Naive thymus-derived CD8-positive, alpha-beta T cell (primary cell): ENCODE measurements at regions not wholly inside any gene's neighbourhood (a gene's known extent, or its start where the extent isn't known, plus 50 kb on each side); places are given as distances from the start of the nearest gene placed in this dataset.

ENCODE experiments used
- ATAC-seq, 2 donors: fragments of 150-1000 bp; cut with Tn5 transposase in 1 of 2; sonication (Bioruptor Pico), chemical (Tn5 transposase) in 1 of 2; 1 replicate in 1 of 2; 2 replicates in 1 of 2; pipeline ENCODE4 v1.10.0; 2021; ENCODE audit warnings: mild to moderate bottlenecking in 2 of 2, moderate library complexity in 2 of 2
- POLR2A ChIA-PET: fragments of 350-600 bp; sonication (Branson Sonifier 250); formaldehyde crosslinking; loops from one replicate; lab custom pipeline; 2021; ENCODE audit warnings: antibody characterized with exemption; lab: Charles Lee
- DNase-seq, 10 donors: peaks; one replicate each; pipeline versions ENCODE4 v3.0.0 to v3.0.0-alpha.2; 2020 to 2022
- H3K27ac Mint-ChIP-seq, 10 donors: one replicate each; pipeline ENCODE4 v1.8.0; 2020 to 2022; ENCODE audit warnings: mild to moderate bottlenecking in 10 of 10, mixed read lengths in 10 of 10, moderate library complexity in 4 of 10, inconsistent platforms in 1 of 10
- H3K27me3 Mint-ChIP-seq, 5 donors: one replicate each; pipeline ENCODE4 v1.8.0; 2021 to 2022; ENCODE audit warnings: mixed read lengths in 5 of 5
- H3K36me3 Mint-ChIP-seq, 3 donors: one replicate each; pipeline ENCODE4 v1.8.0; 2020 to 2022; ENCODE audit warnings: mixed read lengths in 3 of 3, mild to moderate bottlenecking in 2 of 3, inconsistent platforms in 1 of 3
- H3K4me1 Mint-ChIP-seq, 4 donors: one replicate each; pipeline ENCODE4 v1.8.0; 2021 to 2022; ENCODE audit warnings: mixed read lengths in 4 of 4
- H3K4me3 Mint-ChIP-seq, 10 donors: one replicate each; pipeline ENCODE4 v1.8.0; 2020 to 2022; ENCODE audit warnings: mild to moderate bottlenecking in 10 of 10, mixed read lengths in 10 of 10, moderate library complexity in 6 of 10, inconsistent platforms in 1 of 10
- H3K9me3 Mint-ChIP-seq, 9 donors: one replicate each; pipeline ENCODE4 v1.8.0; 2020 to 2022; ENCODE audit warnings: mixed read lengths in 9 of 9, mild to moderate bottlenecking in 3 of 9, inconsistent platforms in 1 of 9, moderate library complexity in 1 of 9

DNA sequence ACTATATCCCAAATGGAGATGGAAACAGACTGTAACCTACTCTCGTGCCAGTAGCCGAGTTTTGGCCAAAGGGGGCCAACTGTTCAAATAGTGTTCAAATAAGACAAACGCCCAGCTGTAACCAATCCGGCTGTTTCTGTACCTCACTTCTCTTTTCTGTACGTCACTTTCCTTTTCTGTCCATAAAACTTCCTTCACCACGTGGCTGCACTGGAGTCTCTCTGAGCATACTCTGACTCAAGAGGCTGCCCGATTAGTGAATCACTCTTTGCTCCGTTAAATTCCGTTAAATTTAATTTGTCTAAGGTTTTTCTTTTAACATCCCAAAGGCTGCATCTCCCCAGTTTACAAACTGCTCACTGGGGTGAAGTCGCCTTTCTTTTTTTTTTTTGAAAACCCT is 219.2 kb upstream of the P2RY1 start:
- ATAC-seq (no peak), DNase-seq (no peak)
- H3K4me3 Mint-ChIP-seq, result no peak overlapping the region
- H3K27me3 Mint-ChIP-seq, result peaks cover 0 to 6% (median 0%) of the 10 kb centered on the region in 5 donors
- POLR2A ChIA-PET, result no interaction called here
- H3K9me3 Mint-ChIP-seq, result peaks cover 0 to 4% (median 0%) of the 10 kb centered on the region in 9 donors
- no peaks in the 10 kb centered on the region for H3K36me3 Mint-ChIP-seq
- no peak overlapping the region for H3K27ac Mint-ChIP-seq
- H3K4me1 Mint-ChIP-seq, result no peaks in the 10 kb centered on the region

DNA sequence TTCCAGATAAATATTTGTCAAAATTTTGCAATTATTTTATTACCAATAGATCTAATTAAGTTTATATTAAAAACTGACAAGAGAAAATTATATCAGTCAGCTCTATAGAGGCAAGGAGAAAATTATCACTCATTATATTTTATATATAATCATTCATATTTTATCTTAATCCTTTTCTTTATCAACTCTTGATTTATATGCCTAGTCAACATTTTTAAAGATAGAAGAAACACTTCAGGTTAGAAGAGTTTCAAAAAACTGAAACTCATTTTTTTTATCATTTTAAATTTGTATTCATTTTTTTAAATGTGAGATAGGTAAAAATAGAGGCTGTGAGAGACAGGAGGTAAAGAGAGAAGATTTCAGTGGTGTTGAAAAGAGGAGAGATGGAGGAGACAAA is 217.3 kb upstream of the P2RY1 start:
- no peak for DNase-seq
- ATAC-seq, result no peak
- POLR2A ChIA-PET, result no interaction called here
- H3K4me1 Mint-ChIP-seq, result no peaks in the 10 kb centered on the region
- no peak overlapping the region for H3K4me3 Mint-ChIP-seq
- H3K27ac Mint-ChIP-seq, result no peak overlapping the region
- H3K9me3 Mint-ChIP-seq, result peaks cover 0 to 4% (median 0%) of the 10 kb centered on the region in 9 donors
- peaks cover 0 to 3% (median 3%) of the 10 kb centered on the region in 5 donors for H3K27me3 Mint-ChIP-seq
- H3K36me3 Mint-ChIP-seq, result no peaks in the 10 kb centered on the region

DNA sequence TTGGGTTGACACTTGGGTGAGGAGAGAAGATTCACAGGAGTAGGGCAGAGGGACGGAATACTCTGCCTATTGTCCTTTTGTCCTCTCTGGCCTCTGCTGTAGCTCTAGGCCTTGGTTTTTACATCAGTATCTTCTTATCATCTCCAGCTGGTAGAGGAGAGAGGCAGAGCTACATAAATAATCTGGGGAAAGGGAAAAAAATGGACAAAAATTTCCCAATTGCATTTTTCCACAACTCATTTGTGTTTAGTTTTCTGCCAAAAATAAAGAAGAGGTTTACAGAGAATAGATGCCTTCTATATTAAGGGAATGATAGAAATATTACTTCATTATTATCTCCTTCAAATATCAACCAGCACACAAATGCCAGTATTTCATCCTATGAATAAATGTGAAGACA is 216.4 kb upstream of the P2RY1 start:
- H3K27me3 Mint-ChIP-seq, result peaks cover 0 to 5% (median 3%) of the 10 kb centered on the region in 5 donors
- H3K9me3 Mint-ChIP-seq, result peaks cover 0 to 4% (median 0%) of the 10 kb centered on the region in 9 donors
- no peak overlapping the region for H3K4me3 Mint-ChIP-seq
- DNase-seq (no peak), ATAC-seq (no peak)
- H3K4me1 Mint-ChIP-seq, result no peaks in the 10 kb centered on the region
- POLR2A ChIA-PET, result no interaction called here
- H3K36me3 Mint-ChIP-seq, result no peaks in the 10 kb centered on the region
- H3K27ac Mint-ChIP-seq, result no peak overlapping the region

DNA sequence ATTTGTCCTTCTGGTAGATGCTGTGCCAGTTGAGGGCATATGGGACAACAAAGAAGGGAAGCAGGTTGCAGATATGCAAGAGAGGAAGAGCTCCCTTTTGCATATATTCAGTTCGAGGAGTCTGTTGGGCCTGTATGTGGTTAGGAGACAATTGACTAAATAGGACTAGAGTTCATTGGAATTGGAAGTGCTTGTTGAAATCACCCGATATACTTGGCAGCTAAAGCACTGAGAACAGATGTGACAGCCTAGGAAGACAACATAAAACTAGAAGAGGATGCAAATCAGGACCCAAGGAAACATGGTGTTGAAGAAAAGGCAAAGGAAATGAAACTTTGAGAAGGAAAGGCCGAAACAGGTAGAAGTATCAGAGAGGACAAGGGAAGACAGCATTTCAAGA is 215.2 kb upstream of the P2RY1 start:
- Mint-ChIP-seq H3K27ac (no peak overlapping the region), H3K27me3 (peaks cover 0 to 11% (median 3%) of the 10 kb centered on the region in 5 donors), H3K9me3 (peaks cover 0 to 4% (median 0%) of the 10 kb centered on the region in 9 donors), H3K4me1 (no peaks in the 10 kb centered on the region), H3K4me3 (no peak overlapping the region), H3K36me3 (no peaks in the 10 kb centered on the region)
- ATAC-seq (no peak), DNase-seq (no peak)
- POLR2A ChIA-PET, result no interaction called here

DNA sequence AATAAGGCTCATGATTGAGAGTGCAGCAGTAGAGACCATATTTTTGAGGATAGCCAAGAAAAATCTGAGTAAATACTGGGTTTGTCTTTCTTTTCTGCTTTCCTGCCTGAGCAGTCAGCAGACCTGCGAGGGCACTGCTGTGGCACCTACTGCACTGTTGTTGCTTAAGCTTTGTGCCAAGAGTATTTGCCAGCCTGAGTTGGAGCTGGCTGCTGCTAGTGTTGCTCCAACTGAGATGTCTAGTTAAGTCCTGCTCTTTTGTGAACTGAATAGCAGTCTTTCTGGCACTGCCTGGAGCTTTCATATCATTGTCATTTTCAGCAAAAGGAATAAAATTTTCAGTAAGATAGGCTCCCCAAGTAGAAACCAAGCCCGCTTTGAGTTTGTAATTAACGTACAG is 214.5 kb upstream of the P2RY1 start:
- Mint-ChIP-seq H3K27me3 (peaks cover 0 to 11% (median 3%) of the 10 kb centered on the region in 5 donors), H3K36me3 (no peaks in the 10 kb centered on the region), H3K4me1 (no peaks in the 10 kb centered on the region), H3K4me3 (no peak overlapping the region), H3K9me3 (peaks cover 0 to 4% (median 0%) of the 10 kb centered on the region in 9 donors), H3K27ac (no peak overlapping the region)
- DNase-seq (no peak), ATAC-seq (no peak)
- POLR2A ChIA-PET, result no interaction called here

DNA sequence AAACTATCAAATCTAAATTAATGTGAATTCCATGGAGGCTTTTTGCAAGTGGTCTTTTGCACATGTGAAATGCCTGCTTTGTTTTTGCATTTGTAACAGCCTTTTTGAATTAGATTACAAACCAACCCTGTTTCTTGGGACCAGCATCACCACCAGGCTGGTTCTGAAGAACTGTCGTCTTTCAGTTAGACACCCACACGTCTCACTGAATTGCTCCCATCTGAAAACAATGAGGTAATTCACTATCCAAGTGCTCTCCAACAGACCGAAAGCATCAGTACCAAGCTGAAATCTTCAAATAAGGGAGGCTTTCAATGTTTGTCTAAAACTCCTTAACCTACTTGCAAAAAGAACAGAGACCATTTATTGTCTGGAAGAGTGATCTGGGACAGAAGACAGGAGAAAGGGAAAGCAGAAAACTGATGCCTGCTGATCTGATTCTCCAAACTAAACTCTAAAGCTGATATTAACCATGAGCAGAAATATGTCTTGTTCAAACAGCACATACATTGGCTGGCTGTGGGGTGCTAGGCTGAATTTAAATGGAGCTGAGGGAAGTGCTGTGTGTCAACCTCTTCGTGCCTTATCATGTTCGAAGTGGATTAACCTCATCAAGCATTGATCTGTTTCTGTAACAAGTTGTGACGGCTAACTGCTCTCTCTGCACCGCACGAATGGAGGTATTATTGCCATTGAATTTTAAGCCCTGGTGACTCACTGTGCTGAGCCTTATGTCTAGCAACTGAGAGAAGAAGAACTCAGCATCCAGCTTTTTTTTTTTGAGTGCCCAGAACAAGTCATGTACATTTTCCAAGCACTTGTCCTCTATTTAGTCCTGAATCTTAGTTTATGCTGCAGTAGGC is 213.7 kb upstream of the P2RY1 start:
- Mint-ChIP-seq H3K4me1 (no peaks in the 10 kb centered on the region), H3K27me3 (peaks cover 0 to 11% (median 3%) of the 10 kb centered on the region in 5 donors), H3K27ac (no peak overlapping the region), H3K9me3 (no peaks in the 10 kb centered on the region), H3K4me3 (no peak overlapping the region), H3K36me3 (no peaks in the 10 kb centered on the region)
- POLR2A ChIA-PET, result no interaction called here
- DNase-seq (no peak), ATAC-seq (no peak)

DNA sequence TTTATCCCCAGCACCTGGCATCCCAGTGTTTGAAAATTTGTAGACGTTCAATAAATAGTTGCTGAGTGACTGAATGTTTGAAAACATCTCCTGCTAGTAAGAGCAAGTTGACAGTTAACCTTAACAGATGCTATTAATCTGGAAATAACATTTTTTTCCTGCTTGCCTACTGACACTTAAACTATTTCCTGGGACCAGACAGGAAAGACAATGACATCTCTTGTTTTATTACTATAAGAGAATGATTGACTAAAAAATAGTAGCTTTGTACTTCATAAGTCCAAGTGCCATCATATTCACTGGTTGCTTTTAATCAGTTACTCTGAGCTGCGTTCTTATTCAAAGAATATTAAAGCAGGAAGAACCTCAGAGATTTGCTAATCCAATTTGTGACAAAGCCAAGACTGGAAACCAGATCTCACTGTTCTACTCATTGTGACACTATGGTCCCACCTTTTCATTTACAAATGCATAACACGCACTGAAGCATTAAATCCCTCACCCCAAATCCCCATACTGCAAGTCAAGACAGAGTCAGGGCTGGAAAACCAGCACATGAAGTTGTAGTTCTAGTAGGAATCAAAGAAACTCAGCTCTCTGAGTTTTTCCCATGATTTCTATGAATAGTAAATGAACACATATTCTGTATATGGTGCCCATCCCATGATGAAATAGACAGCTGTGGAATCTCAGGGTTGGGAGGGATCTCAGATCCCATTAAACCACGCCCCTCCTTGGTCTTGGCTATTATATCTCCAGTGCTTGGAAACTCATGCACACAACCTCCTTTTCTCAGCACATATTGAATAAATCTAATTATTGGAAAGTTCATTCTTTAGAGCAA is 212.7 kb upstream of the P2RY1 start:
- no peak overlapping the region for H3K4me3 Mint-ChIP-seq
- no peaks in the 10 kb centered on the region for H3K36me3 Mint-ChIP-seq
- H3K27ac Mint-ChIP-seq, result no peak overlapping the region
- ATAC-seq, result no peak
- DNase-seq, result no peak
- peaks cover 0 to 9% (median 3%) of the 10 kb centered on the region in 5 donors for H3K27me3 Mint-ChIP-seq
- H3K4me1 Mint-ChIP-seq, result no peaks in the 10 kb centered on the region
- POLR2A ChIA-PET, result no interaction called here
- no peaks in the 10 kb centered on the region for H3K9me3 Mint-ChIP-seq

DNA sequence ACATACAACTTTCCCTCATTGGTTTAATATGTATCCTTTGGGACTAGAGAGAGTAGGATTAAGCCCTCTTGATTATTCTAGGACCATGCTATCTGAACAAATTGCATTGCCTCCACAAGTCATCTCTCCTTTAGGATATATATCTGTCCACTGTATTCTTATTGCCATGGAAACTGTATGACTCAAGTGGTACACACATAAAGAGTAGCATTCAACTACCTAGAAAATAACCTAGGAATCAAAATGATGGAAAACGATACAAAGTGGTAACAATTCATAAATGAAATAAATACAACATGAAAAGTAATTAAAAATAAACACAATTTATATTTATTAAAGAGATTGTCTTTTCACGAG is 212.1 kb upstream of the P2RY1 start:
- POLR2A ChIA-PET, result no interaction called here
- Mint-ChIP-seq H3K36me3 (no peaks in the 10 kb centered on the region), H3K27me3 (peaks cover 0 to 9% (median 3%) of the 10 kb centered on the region in 5 donors), H3K4me3 (no peak overlapping the region), H3K27ac (no peak overlapping the region), H3K9me3 (no peaks in the 10 kb centered on the region), H3K4me1 (no peaks in the 10 kb centered on the region)
- ATAC-seq (no peak), DNase-seq (no peak)

DNA sequence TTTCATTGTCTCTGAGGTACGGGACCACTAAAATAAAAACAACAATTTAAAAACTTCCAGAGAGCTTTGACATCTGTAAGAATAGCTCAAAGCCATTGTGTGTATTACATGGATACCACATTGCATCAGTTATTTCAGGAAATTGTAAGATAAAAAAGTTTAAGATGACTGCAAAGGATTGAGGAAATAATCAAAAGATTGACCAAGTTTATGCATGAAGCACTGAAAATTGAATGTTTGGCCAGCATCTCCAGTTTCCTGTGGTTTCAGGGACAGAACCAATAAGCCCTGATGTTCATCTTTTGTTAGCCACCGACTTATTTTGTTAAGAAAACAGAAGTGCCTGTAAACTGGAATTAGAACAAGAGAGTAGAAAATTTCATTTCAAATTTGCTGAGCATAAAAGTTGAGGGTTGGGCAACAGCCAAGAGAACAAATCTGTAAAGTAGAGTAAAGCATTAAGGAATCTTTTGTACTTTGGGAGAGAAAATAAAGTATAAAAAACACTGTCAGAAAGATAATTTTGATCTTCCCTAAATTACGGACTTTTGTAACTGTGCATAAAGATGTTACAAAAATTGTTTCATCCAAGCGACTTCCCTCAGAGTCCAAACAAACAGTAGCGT is 211.5 kb upstream of the P2RY1 start:
- H3K4me1 Mint-ChIP-seq, result no peaks in the 10 kb centered on the region
- POLR2A ChIA-PET, result no interaction called here
- H3K9me3 Mint-ChIP-seq, result no peaks in the 10 kb centered on the region
- ATAC-seq, result no peak
- no peak overlapping the region for H3K4me3 Mint-ChIP-seq
- no peak overlapping the region for H3K27ac Mint-ChIP-seq
- DNase-seq, result no peak
- H3K27me3 Mint-ChIP-seq, result peaks cover 0 to 9% (median 3%) of the 10 kb centered on the region in 5 donors
- H3K36me3 Mint-ChIP-seq, result no peaks in the 10 kb centered on the region

DNA sequence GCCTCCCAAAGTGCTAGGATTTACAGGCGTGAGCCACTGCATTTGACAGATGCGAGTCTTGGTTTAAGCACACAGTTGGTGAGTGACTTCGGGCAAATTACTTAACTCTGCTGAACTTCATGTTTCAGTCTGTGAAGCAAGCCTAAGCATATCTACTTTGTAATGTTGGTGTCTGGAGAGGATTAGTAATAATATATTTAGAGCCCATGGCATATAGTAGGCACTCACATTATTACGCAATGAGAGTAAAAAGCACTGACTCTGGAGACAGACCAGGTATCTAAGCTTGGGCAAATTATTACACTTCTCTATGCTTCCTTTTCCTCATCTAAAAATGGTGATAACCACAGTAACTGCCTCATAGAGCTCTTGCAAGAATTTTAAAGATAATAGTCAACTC is 208.7 kb upstream of the P2RY1 start:
- ATAC-seq, result no peak
- peaks cover 0 to 9% (median under 1%) of the 10 kb centered on the region in 5 donors for H3K27me3 Mint-ChIP-seq
- H3K4me3 Mint-ChIP-seq, result no peak overlapping the region
- no peak overlapping the region for H3K27ac Mint-ChIP-seq
- POLR2A ChIA-PET, result no interaction called here
- no peak for DNase-seq
- no peaks in the 10 kb centered on the region for H3K4me1 Mint-ChIP-seq
- H3K9me3 Mint-ChIP-seq, result peaks cover 0 to 5% (median 0%) of the 10 kb centered on the region in 9 donors
- H3K36me3 Mint-ChIP-seq, result no peaks in the 10 kb centered on the region

DNA sequence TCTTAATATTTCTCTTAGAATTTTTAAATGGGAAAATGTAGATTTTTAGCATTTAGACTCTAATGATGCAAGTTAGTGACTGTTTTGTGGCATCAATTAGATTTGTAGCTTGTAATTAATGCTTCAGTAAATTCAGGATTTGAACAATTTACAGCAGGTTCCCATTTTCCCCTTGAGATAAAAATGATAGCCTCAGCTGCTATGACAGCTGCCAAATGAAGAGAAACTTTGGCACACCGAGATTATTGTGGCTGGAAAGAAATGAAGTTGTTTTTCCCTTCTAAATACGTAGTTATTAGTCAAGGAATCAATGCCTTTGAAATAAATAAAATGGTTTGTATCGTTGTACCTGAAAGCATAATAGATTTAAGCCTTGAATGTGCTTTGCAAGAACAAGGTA is 206.4 kb upstream of the P2RY1 start:
- POLR2A ChIA-PET, result no interaction called here
- peaks cover 0 to 13% (median 4%) of the 10 kb centered on the region in 9 donors for H3K9me3 Mint-ChIP-seq
- H3K4me3 Mint-ChIP-seq, result no peak overlapping the region
- H3K27me3 Mint-ChIP-seq, result peaks cover 2 to 13% (median 5%) of the 10 kb centered on the region in 5 donors
- ATAC-seq, result no peak
- no peaks in the 10 kb centered on the region for H3K4me1 Mint-ChIP-seq
- H3K36me3 Mint-ChIP-seq, result peaks cover 0 to 2% (median 0%) of the 10 kb centered on the region in 3 donors
- no peak for DNase-seq
- H3K27ac Mint-ChIP-seq, result no peak overlapping the region

DNA sequence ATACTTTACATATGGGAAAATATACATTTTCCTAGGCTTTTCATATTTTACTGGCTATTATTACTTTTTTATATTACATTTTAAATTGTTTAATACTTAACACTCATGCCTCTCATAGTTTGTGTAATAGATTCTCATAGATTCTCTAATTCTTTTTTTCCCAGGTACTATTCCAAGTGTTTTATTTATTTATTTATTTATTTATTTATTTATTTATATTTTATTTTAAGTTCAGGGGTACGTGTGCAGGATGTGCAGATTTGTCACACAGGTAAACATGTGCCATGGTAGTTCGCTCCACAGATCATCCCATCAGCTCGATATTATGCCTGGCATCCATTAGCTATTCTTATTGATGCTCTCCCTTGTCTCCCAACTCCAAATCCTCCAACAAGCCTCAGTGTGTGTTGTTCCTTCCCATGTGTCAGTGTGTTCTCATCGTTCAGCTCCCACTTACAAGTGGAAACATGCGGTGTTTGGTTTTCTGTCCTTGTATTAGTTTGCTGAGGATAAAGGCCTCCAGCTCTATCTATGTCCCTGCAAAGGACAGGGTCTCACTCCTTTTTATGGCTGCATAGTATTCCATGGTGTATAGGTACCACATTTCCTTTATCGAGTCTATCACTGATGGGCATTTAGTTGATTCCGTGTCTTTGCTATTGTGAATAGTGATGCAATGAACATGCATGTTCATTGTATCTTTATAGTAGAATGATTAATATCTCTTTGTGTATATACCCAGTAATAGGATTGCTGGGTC is 205.4 kb upstream of the P2RY1 start:
- POLR2A ChIA-PET, result no interaction called here
- H3K4me1 Mint-ChIP-seq, result no peaks in the 10 kb centered on the region
- H3K36me3 Mint-ChIP-seq, result peaks cover 0 to 4% (median 0%) of the 10 kb centered on the region in 3 donors
- H3K9me3 Mint-ChIP-seq, result peaks cover 0 to 13% (median 4%) of the 10 kb centered on the region in 9 donors
- ATAC-seq, result no peak
- no peak for DNase-seq
- H3K27me3 Mint-ChIP-seq, result peaks cover 2 to 21% (median 7%) of the 10 kb centered on the region in 5 donors
- H3K27ac Mint-ChIP-seq, result no peak overlapping the region
- no peak overlapping the region for H3K4me3 Mint-ChIP-seq
